ENCODE measurements at regions not wholly inside any gene's neighbourhood (a gene's known extent, or its start where the extent isn't known, plus 50 kb on each side); places are given as distances from the start of the nearest gene placed in this dataset.

- no peaks in the 10 kb centered on the region for H3K9me3 ChIP-seq (replicated peaks; ENCODE audit: control insufficient read depth, insufficient read depth, low read length)
- H3K9me1 ChIP-seq (replicated peaks; ENCODE audit: control insufficient read depth, extremely low read depth, insufficient read depth, low read length): no peaks in the 10 kb centered on the region
- FAIRE-seq (no peak), DNase-seq (ENCODE audit: low read depth, low spot score) (no peak)
- no peaks in the 10 kb centered on the region for H3K4me1 ChIP-seq (ENCODE audit: control insufficient read depth, extremely low read depth, insufficient read depth, low read length)
- H3K79me2 ChIP-seq (ENCODE audit: control insufficient read depth, insufficient read depth, low read length): no peaks in the 10 kb centered on the region
- intact Hi-C loops (cut with micrococcal nuclease): no loop called here
- CTCF ChIA-PET: no interaction called here
- H3K27ac ChIP-seq (ENCODE audit: insufficient read depth, low read depth, low read length): no peak overlapping the region
- dilution Hi-C loops (cut with MboI; ENCODE audit: extremely low pct_ligation_motif_present, low sequenced_read_pairs): no loop called here
- POLR2A ChIA-PET: no interaction called here
- no peak overlapping the region for H2AFZ ChIP-seq (ENCODE audit: low read depth, low read length)
- H3K9ac ChIP-seq (replicated peaks; ENCODE audit: extremely low read depth, insufficient read depth, low read length): no peak overlapping the region
- no TSS peak for BruUV-seq (replicated peaks)
- H3K4me3 ChIP-seq (replicated peaks in 1 of 3; ENCODE audit: insufficient read depth in 1 of 3, low read depth in 1 of 3, low read length in 3 of 3): no peak overlapping the region
- no peaks in the 10 kb centered on the region for H3K36me3 ChIP-seq (ENCODE audit: control insufficient read depth in 2 of 2, extremely low read depth in 1 of 2, insufficient read depth in 2 of 2, low read length in 2 of 2)
- TF ChIP-seq, protein P1, sequence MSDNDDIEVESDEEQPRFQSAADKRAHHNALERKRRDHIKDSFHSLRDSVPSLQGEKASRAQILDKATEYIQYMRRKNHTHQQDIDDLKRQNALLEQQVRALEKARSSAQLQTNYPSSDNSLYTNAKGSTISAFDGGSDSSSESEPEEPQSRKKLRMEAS (IDR thresholded peaks at IDR 0.05; ENCODE audit: insufficient read depth, insufficient read length): no peak
- TF ChIP-seq FOS (IDR thresholded peaks at IDR 0.05; ENCODE audit: borderline replicate concordance, insufficient read depth, low read length) (no peak), EZH2 (IDR thresholded peaks at IDR 0.05; ENCODE audit: borderline replicate concordance, low read depth, low read length, severe bottlenecking) (no peak), GATA2 (IDR thresholded peaks at IDR 0.05; ENCODE audit: insufficient read depth, insufficient read length, low read depth, low read length) (no peak), JUN (IDR thresholded peaks at IDR 0.05; ENCODE audit: borderline replicate concordance, insufficient read depth, insufficient read length, low read depth) (no peak), MYC (IDR thresholded peaks at IDR 0.05; ENCODE audit: low read depth, low read length) (no peak)
- TF ChIP-seq, protein P2, sequence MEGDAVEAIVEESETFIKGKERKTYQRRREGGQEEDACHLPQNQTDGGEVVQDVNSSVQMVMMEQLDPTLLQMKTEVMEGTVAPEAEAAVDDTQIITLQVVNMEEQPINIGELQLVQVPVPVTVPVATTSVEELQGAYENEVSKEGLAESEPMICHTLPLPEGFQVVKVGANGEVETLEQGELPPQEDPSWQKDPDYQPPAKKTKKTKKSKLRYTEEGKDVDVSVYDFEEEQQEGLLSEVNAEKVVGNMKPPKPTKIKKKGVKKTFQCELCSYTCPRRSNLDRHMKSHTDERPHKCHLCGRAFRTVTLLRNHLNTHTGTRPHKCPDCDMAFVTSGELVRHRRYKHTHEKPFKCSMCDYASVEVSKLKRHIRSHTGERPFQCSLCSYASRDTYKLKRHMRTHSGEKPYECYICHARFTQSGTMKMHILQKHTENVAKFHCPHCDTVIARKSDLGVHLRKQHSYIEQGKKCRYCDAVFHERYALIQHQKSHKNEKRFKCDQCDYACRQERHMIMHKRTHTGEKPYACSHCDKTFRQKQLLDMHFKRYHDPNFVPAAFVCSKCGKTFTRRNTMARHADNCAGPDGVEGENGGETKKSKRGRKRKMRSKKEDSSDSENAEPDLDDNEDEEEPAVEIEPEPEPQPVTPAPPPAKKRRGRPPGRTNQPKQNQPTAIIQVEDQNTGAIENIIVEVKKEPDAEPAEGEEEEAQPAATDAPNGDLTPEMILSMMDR (IDR thresholded peaks at IDR 0.05; ENCODE audit: extremely low read depth in 1 of 2, insufficient read depth in 1 of 2, low read depth in 1 of 2, low read length in 2 of 2): no peak
- no peaks in the 10 kb centered on the region for H4K20me1 ChIP-seq (replicated peaks; ENCODE audit: control insufficient read depth, extremely low read depth, insufficient read depth, low read length)
- no peaks in the 10 kb centered on the region for H3K27me3 ChIP-seq (ENCODE audit: control insufficient read depth in 2 of 2, insufficient read depth in 2 of 2, low read length in 2 of 2)
- H3K4me2 ChIP-seq (ENCODE audit: insufficient read depth, low read length): no peak overlapping the region
These were observed 151.6 kb upstream of the HDAC4 start for GRCh38 chr2:239552213-239552926.
